NCI-H226 (cell line): ENCODE measurements at regions not wholly inside any gene's neighbourhood (a gene's known extent, or its start where the extent isn't known, plus 50 kb on each side); places are given as distances from the start of the nearest gene placed in this dataset.
A peak's percentile ranks its signal among the peaks of the same experiment; 100 is the strongest.
"Not testable (repeated sequence)": the region's sequence is repeated elsewhere in the genome, so short reads cannot be mapped to it uniquely, and the experiment has no call there.

ENCODE experiments used
- DNase-seq: peaks from one replicate; pipeline ENCODE4 v3.0.0-alpha.2; 2015

DNA sequence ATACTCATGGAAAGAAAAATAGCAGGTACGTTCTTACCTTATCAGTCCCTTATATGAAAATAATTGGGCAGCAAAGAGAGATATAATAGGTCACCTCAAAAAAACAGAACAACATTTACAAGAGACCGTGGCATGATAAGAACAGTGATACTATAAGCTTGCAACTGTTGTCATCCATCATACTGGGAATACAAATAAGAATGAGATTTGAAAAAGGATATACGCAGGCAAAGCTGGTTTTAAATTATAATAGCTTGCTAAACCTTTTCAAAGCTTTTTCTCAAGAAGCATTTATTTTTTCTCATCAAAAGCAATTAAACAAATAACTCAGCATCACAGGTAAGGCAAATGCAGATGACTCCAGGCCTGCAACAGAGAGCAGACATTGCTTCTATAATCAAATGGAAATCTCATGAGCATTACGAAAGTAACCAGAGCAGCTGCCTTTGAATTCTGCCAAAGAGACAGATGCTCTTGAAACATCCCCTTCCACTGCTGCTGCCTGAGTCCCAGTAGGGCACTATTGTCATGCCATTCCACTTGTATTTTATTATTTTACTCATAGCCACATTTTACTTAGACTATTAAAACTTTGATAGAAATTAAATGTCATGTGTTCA is 620.6 kb upstream of the GNPDA2 start:
- DNase-seq: no peak

- no peak for DNase-seq
Measured at GRCh38 chr4:45345558-45345957, 619.2 kb upstream of the GNPDA2 start.

- no peak for DNase-seq
Measured at GRCh38 chr4:45331802-45332201, 605.4 kb upstream of the GNPDA2 start.

DNA sequence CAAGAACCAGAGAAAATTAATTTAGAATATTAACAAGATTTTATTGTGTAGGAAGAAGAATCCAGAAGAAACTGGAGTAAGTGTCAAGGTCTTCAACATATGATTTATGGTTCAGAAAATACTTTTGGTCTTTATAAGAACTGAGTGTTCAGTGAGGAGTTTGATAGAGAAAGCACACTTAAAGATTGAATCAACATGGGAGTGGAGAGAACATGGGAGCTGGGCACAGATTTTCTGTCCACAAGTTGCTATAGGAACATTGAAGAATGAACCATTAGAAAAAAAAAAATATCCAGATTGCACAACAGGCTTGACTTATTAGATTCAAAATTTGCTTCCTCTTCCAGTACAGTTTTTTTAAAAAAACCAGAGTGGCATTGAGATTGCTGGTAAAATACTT is 601.2 kb upstream of the GNPDA2 start:
- no peak for DNase-seq

DNA sequence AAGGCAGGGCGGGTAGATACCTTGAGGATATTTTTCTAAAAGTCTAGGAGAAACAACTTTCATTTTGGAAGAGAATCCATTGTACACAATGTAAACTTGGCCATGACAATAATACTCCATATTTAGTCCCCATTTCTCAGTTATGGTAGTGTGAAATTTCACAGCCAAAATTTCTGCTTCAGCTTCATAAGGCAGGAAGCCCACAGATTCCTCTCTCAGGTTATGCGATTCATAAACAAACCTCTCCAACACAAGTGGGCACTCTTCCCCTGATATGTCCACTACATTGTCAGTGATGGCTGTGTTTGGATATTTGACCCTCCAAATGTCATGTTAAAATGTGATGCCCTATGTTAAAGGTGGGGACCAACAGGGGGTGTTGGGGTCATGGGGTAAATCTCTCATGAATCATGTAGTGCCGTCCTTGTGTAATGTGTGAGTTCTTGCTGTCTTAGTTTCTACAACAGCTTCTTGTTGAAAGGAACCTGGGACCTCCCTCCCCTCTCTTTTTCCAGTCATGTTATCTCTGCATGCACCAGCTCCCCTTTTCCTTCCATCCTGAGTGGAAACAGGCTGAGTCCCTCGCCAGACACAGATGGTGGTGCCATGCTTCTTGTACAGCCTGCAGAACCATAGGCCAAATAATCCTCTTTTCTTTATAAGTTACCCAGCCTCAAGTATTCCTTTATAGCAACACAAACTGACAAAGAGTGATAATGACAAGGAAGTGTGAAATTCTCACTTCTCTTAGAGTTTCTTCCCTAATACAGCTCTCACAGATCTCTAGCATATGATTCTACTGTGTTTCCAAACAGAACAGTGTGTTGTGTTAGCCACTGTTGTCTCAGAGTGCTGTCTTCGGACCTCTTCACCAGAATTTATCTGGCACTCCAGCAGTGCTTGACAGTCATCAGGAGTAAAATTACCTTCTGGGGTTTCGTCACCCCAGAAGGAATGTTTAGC is 598.4 kb upstream of the GNPDA2 start:
- DNase-seq: no peak

- no peak for DNase-seq
Measured at GRCh38 chr4:45323453-45324058, 597.2 kb upstream of the GNPDA2 start.

DNA sequence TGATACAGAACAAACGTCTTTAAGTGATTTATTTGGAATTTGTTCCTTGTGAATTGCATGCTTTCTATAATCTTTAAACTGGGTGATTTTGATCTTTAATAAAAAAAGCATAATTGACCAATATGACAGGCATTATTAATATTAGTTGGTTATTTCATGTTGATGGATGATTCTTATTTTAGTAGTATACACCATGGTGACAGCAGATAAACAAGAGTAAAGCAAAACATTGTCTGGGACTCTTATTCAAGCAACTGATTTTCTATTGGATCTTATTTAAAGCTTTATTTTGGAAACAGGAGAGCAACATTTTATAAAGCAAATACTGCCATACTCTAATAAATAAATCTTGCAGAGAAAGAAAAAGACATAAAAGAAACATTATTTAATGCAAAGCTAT is 591.4 kb upstream of the GNPDA2 start:
- no peak for DNase-seq

DNA sequence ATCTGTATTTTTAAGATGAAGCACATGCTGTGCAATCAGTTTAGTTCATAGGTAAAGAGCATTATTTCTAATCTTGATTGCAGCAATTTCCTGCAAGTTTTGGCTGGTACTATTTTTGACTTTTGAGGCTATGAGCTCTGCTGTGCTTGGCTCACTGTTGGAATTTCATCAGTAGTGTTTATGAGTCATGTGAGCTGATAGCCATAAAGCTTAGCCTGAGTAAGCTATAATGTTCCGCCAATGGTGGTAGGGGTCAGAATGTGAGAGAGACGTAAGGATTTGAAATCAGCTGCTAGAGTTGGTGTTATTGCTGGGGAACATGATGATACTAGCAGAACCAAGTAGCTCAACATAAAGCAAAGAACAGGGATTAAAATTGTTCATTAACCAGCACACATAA is 590.9 kb upstream of the GNPDA2 start:
- peak; percentile 68 for DNase-seq

DNA sequence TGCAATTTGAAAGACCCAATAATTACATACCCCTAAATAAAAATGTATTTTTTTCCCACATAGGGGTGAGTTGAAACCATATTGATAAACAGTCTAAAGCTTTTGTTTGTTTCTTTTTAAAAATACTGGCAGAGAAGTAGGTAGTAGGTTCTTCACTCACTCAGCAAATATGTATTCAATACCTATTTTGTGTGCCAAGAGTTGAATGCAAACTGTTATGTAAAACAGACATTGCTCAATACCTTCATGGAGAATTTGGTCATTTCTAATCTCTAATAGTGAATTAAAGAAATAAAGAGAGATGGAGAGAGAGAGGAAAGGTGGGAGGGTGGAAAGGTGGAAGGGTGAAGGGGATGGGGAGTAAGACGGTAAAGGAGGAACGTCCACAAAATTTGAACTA is 589.9 kb upstream of the GNPDA2 start:
- DNase-seq: no peak

DNA sequence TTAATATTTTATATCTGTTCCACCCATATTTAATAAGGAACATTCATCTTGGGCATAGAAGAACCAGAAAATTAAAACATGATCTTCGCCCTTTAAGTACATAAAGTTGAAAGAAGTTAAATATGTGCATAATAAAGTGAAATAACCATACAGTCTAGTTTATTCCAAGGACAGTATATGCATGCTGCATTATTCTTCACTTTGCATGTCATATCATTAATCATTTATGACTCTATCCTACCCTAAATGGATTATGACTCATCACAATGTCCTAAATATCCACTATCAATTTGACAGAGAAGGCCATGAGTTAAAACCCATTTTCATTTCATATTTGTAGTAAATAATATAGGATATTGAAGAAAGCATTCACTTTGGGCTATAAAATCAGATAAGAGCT is 576.5 kb upstream of the GNPDA2 start:
- DNase-seq: no peak

GRCh38 chr4:45294464-45294863 is 568.1 kb upstream of the GNPDA2 start:
- no peak for DNase-seq

DNA sequence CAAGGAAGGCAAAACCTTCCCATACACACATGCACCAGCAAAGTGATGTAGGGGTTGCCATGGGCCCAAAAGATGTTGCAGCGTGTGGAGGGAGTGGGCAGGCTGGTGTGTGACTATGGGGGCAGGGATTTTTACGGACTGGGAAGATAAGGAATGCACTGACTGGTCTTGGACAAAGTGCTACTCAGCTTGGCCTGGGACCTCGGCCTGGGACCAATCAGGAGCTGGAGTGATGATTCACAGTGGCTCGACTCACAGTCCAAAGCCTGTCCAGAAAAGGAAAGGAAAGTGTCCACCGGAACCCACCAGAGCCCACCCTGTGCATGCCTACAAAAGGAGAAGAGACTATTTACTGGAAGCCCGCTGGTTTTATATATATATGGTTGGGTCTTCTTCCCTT is 567.0 kb upstream of the GNPDA2 start:
- no peak for DNase-seq

DNA sequence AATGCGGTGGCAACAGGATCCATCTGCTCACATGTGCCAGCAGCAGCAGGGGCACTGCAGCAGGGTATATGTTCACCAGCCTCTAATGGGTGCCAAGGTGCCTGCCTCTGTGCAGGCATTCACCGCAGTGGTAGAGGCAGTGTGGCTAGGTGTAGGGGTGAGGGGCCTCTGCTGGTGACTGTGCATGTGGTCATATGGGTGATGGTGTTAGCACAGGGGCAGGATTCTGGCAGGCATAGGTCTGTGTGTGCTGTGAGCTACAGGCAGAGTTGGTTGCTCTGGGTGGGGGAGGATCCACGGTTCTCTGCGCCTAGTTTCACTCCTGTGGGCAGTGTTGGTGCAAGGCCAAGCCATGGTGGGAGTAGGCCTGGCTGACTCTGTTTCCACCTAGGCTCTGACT is 566.5 kb upstream of the GNPDA2 start:
- no peak for DNase-seq

DNA sequence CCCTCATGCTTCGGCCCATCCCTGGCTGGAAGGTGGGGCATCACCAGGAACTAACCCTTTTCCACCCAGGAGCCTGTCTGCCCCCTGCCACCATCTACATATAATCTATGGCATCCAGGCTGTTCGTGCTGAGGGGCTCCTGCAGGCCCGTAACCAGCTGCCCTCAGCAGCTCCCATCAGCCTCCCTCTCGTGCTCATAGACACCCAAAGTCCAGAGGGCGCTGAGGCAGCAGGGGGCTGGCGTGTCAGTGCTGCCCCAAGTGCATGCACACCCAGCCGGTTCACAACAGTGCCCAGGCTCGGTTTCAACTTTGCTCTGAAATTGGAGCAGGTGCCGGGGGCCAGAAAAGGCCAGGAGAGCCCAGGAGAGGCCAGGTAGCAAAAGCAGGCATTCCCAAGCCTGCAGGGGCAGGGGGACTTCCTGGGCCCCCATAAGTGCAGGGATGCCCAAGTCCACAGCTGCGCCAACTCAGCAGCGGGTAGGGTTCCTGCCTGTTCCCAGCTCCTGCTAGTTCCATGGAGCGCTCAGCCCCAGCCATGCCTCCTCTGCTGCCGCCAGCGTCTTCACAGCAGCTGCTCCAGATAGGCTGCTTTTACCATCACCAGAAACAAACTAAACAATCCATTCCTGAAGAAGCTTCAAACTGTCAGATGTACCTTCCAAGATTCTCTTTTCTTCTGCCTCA is 558.2 kb upstream of the GNPDA2 start:
- no peak for DNase-seq

DNA sequence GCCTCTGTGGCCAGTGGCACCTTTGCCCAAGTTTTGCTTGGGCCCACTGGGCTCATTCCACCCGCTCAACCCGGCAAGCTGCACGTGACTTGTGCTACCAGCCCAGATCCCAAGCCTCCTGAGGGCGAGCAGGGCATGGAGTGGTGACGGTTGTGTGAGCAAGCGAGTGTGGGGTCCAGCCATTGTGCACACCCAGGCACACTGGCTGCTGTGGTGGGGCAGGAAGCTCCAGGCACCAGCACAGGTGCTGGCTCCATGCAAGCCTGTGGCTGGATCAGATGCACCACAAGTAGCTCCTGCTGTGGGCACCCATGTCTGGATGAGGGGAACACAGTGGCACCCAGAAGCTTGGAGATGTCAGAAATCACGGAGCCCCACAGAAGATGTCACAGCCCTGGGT is 557.0 kb upstream of the GNPDA2 start:
- no peak for DNase-seq

DNA sequence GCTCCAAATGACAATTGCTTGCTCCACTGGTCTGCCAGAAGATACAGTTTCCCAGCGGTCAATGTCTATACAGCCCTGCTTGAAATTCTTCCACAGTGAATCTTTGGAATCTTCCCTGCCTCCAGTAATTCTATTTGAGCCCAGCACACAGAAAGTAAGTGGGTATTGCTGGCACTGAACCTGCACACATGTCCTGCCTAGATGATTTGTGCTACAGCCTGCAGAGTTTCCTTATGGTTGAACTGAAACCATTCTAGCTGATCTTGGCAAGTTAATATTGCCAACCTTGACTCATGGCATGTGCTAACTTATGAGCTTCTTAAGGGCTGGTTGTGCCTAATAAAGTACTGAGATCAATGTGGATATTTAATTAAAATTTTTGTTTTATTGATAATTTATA is 553.8 kb upstream of the GNPDA2 start:
- DNase-seq: no peak

GRCh38 chr4:45275862-45276261 is 549.5 kb upstream of the GNPDA2 start:
- DNase-seq: no peak

GRCh38 chr4:45248106-45248505 is 521.8 kb upstream of the GNPDA2 start:
- DNase-seq: peak; percentile 54

- DNase-seq: peak; percentile 4
Measured at GRCh38 chr4:45241976-45242375, 515.6 kb upstream of the GNPDA2 start.

GRCh38 chr4:45229206-45229605 is 502.9 kb upstream of the GNPDA2 start:
- no peak for DNase-seq

DNA sequence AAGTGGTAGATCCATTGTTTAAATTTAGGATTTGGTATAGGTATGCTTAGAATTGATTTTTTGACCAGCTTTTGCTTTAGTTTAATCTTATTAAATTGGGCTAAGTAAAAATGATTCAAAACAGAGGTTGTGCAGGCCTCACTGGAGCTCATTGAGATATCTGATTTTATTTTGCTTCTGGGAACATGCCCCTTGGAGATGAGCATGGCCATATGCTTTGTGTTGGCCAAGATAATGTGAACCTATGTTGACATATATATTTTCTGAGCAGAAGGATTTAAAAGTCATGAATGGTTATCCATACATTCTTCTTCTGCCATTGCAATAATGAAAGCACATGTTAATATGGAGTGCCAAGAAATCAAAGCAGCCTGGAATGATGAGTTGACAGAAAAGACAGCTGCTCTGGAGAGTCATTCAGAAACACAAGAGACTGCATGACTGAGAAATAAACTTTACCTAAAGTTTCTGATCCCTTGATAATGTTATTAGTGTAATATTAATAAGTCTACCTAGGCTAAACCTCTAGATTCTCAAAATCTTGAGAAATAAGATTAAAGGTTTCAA is 489.7 kb upstream of the GNPDA2 start:
- DNase-seq: no peak

DNA sequence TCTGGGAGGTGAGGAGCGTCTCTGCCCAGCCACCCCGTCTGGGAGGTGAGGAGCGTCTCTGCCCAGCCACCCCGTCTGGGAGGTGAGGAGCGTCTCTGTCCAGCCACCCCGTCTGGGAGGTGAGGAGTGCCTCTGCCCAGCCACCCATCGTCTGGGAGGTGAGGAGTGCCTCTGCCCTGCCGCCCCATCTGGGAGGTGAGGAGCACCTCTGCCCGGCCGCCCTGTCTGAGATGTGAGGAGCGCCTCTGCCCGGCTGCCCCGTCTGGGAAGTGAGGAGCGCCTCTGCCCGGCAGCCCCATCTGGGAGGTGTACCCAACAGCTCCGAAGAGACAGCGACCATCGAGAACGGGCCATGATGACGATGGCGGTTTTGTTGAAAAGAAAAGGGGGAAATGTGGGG is 482.1 kb upstream of the GNPDA2 start:
- DNase-seq: not testable (repeated sequence)

- not testable (repeated sequence) for DNase-seq
Measured at GRCh38 chr4:45207864-45208331, 481.5 kb upstream of the GNPDA2 start.
